Stomach (tissue), 8 donors: ENCODE measurements at regions not wholly inside any gene's neighbourhood (a gene's known extent, or its start where the extent isn't known, plus 50 kb on each side); places are given as distances from the start of the nearest gene placed in this dataset.
A peak's percentile ranks its signal among the peaks of the same experiment; 100 is the strongest.

Source experiments
- DNase-seq, 2 donors: peaks; one replicate each; pipeline versions ENCODE4 v3.0.0 to v3.0.0-alpha.2; 2013 to 2019
- H3K27ac ChIP-seq, 5 donors: fragments of 200-600 bp in 4 of 5; sonication (generic) in 4 of 5; one replicate each; pipeline ENCODE4 v1.5.1; 2013 to 2019; ENCODE audit warnings: mild to moderate bottlenecking in 1 of 5, moderate library complexity in 1 of 5
- H3K27me3 ChIP-seq, 3 donors: fragments of 200-600 bp; sonication (generic); one replicate each; pipeline ENCODE4 v1.5.1; 2017 to 2019; ENCODE audit warnings: mixed run types in 1 of 3
- H3K36me3 ChIP-seq, 4 donors: fragments of 200-600 bp; sonication (generic); 1 replicate in 3 of 4; 2 replicates in 1 of 4; pipeline ENCODE4 v1.5.1; 2016 to 2019
- H3K4me1 ChIP-seq, 4 donors: fragments of 200-600 bp; sonication (generic); one replicate each; pipeline ENCODE4 v1.5.1; 2016 to 2019
- H3K4me3 ChIP-seq, 4 donors: fragments of 200-600 bp; sonication (generic) in 3 of 4; one replicate each; pipeline ENCODE4 v1.5.1; 2016 to 2019; ENCODE audit warnings: mild to moderate bottlenecking in 1 of 4
- H3K9me3 ChIP-seq, 4 donors: fragments of 200-600 bp; sonication (generic); one replicate each; pipeline ENCODE4 v1.5.1; 2016 to 2019
- CTCF ChIP-seq, 7 experiments: fragments of 450-650 bp in 4 of 7; fragments of 200-600 bp in 3 of 7; sonication (generic) in 3 of 7; IDR thresholded peaks; one replicate each; pipeline ENCODE4 v1.5.1; 2016 to 2019; ENCODE audit warnings: antibody characterized with exemption in 7 of 7, control low read depth in 2 of 7, mild to moderate bottlenecking in 1 of 7
- EP300 ChIP-seq: sonication (generic); formaldehyde crosslinking; IDR thresholded peaks from one replicate; pipeline ENCODE4 v1.6.1; 2017; ENCODE audit warnings: antibody characterized with exemption
- POLR2A ChIP-seq, 4 donors: fragments of 450-650 bp; IDR thresholded peaks; one replicate each; pipeline ENCODE4 v1.6.1; 2016; ENCODE audit warnings: antibody characterized with exemption in 4 of 4, control low read depth in 2 of 4, mild to moderate bottlenecking in 1 of 4, moderate library complexity in 1 of 4
- POLR2AphosphoS5 ChIP-seq, 3 donors: sonication (generic); formaldehyde crosslinking; IDR thresholded peaks; one replicate each; pipeline ENCODE4 v1.6.1; 2016; ENCODE audit warnings: antibody characterized with exemption in 3 of 3
- WGBS, 5 donors: extraction: QIAGEN DNeasy Blood & Tissue Kit in 3 of 5; methylation state at CpG; one replicate each; pipeline versions ENCODE4 v1.1.5 to v1.1.7; 2013 to 2018; 5-methylcytosine and 5-hydroxymethylcytosine counted together
- intact Hi-C: fragments of 100-400 bp; cut with DNase I; formaldehyde crosslinking; loops from one replicate; pipeline ENCODE4 v1.15.1; 2023; ENCODE audit warnings: low total_unique reads
- donor health status: healthy with polysubstance abuse.
- donor health status: Bipolar disorder and iron deficiency.
- donor health status: healthy.

GRCh38 chr2:106037262-106037661 lies 156.8 kb downstream of the UXS1 start:
- Histone ChIP-seq H3K9me3 (no peaks in the 10 kb centered on the region), H3K4me1 (peaks cover 0 to 15% (median 0%) of the 10 kb centered on the region in 4 donors), H3K4me3 (no peak overlapping the region), H3K36me3 (no peaks in the 10 kb centered on the region), H3K27me3 (no peaks in the 10 kb centered on the region), H3K27ac (no peak overlapping the region)
- intact Hi-C loops: no loop called here
- DNase-seq: no peak
- TF ChIP-seq POLR2AphosphoS5 (IDR thresholded peaks at IDR 0.05) (no peak), CTCF (IDR thresholded peaks at IDR 0.05) (no peak), POLR2A (IDR thresholded peaks at IDR 0.05) (no peak), EP300 (no peak)
- 35 to 100% (median 93%) methylated on average over 1 of the region's 1 CpG for WGBS, 5 donors

GRCh38 chr2:106034325-106034724 lies 159.8 kb downstream of the UXS1 start:
- WGBS, 5 donors: 73 to 82% (median 76%) methylated on average over 3 of the region's 3 CpGs
- intact Hi-C loops: no loop called here

GRCh38 chr2:106032676-106033075 lies 161.4 kb downstream of the UXS1 start:
- intact Hi-C loops: no loop called here
- no peak overlapping the region for H3K27ac ChIP-seq

More at GRCh38 chr2:106034325-106034724, 159.8 kb downstream of the UXS1 start:
- no peak for DNase-seq
- no peak overlapping the region for H3K4me3 ChIP-seq
- peaks cover 7 to 41% (median 19%) of the 10 kb centered on the region in 4 donors for H3K4me1 ChIP-seq
- H3K36me3 ChIP-seq: no peaks in the 10 kb centered on the region
- no peaks in the 10 kb centered on the region for H3K9me3 ChIP-seq
- no peak overlapping the region for H3K27ac ChIP-seq
- TF ChIP-seq EP300: no peak
- TF ChIP-seq CTCF (IDR thresholded peaks at IDR 0.05): no peak
- no peak for TF ChIP-seq POLR2A (IDR thresholded peaks at IDR 0.05)
- no peak for TF ChIP-seq POLR2AphosphoS5 (IDR thresholded peaks at IDR 0.05)
- no peaks in the 10 kb centered on the region for H3K27me3 ChIP-seq

GRCh38 chr2:106030287-106031268 lies 163.5 kb downstream of the UXS1 start:
- no peak for TF ChIP-seq EP300
- TF ChIP-seq CTCF (IDR thresholded peaks at IDR 0.05): no peak
- TF ChIP-seq POLR2AphosphoS5 (IDR thresholded peaks at IDR 0.05): peak in 2 of 3 donors; percentile 36 to 67
- no peak for TF ChIP-seq POLR2A (IDR thresholded peaks at IDR 0.05)
- Histone ChIP-seq H3K9me3 (no peaks in the 10 kb centered on the region), H3K4me1 (peaks cover 7 to 29% (median 19%) of the 10 kb centered on the region in 4 donors), H3K27me3 (no peaks in the 10 kb centered on the region), H3K4me3 (no peak overlapping the region), H3K27ac (peak overlapping the region; percentile 2 to 87 (median 75)), H3K36me3 (no peaks in the 10 kb centered on the region)
- intact Hi-C loops: no loop called here
- peak in 1 of 2 donors; percentile 89 for DNase-seq
- WGBS, 5 donors: 26 to 42% (median 31%) methylated on average over 14 of the region's 14 CpGs

More at GRCh38 chr2:106032676-106033075, 161.4 kb downstream of the UXS1 start:
- Histone ChIP-seq H3K9me3 (no peaks in the 10 kb centered on the region), H3K4me3 (no peak overlapping the region), H3K4me1 (peaks cover 7 to 29% (median 19%) of the 10 kb centered on the region in 4 donors), H3K36me3 (no peaks in the 10 kb centered on the region), H3K27me3 (no peaks in the 10 kb centered on the region)
- WGBS, 5 donors: 75 to 90% (median 86%) methylated on average over 4 of the region's 4 CpGs
- TF ChIP-seq POLR2AphosphoS5 (IDR thresholded peaks at IDR 0.05) (no peak), CTCF (IDR thresholded peaks at IDR 0.05) (no peak), POLR2A (IDR thresholded peaks at IDR 0.05) (no peak), EP300 (no peak)
- no peak for DNase-seq
